ENCODE measurements at regions not wholly inside any gene's neighbourhood (a gene's known extent, or its start where the extent isn't known, plus 50 kb on each side); places are given as distances from the start of the nearest gene placed in this dataset.

DNA sequence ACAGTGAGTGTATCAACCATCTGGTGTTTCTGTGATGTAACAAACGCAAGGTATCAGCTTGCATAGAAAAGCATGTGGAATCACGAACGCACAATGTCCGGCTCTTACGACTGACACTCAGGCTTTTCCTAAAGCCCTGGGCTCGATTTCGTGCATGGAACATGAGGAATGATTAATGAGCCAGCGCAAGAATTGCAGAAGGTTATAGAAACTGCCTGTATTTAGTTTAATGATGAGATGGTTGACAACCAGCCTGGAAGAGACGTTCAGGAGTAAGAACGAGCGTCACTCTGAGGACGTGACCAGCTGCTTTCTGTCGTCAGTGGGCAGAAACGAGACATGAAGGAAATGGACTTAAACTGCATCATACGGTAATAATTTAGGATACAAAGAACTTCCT is 497.6 kb downstream of the IRX1 start:
- no peaks in the 10 kb centered on the region for H3K36me3 ChIP-seq (ENCODE audit: control insufficient read depth, insufficient read depth, low read length)
- H3K9me3 ChIP-seq: no peaks in the 10 kb centered on the region
- BruUV-seq (replicated peaks): no TSS peak
- Mint-ChIP-seq H3K9me3 (ENCODE audit: unreplicated experiment) (peaks cover 24% of the 10 kb centered on the region), H3K36me3 (ENCODE audit: insufficient read depth, unreplicated experiment) (no peaks in the 10 kb centered on the region), H3K27ac (ENCODE audit: unreplicated experiment) (no peak overlapping the region), H3K4me1 (ENCODE audit: low read depth, unreplicated experiment) (no peaks in the 10 kb centered on the region), H3K27me3 (ENCODE audit: insufficient read depth, unreplicated experiment) (no peaks in the 10 kb centered on the region), H3K4me3 (ENCODE audit: unreplicated experiment) (no peak overlapping the region)
- H3K4me3 ChIP-seq (ENCODE audit: low read depth, low read length): no peak overlapping the region
- TF ChIP-seq, protein P1, sequence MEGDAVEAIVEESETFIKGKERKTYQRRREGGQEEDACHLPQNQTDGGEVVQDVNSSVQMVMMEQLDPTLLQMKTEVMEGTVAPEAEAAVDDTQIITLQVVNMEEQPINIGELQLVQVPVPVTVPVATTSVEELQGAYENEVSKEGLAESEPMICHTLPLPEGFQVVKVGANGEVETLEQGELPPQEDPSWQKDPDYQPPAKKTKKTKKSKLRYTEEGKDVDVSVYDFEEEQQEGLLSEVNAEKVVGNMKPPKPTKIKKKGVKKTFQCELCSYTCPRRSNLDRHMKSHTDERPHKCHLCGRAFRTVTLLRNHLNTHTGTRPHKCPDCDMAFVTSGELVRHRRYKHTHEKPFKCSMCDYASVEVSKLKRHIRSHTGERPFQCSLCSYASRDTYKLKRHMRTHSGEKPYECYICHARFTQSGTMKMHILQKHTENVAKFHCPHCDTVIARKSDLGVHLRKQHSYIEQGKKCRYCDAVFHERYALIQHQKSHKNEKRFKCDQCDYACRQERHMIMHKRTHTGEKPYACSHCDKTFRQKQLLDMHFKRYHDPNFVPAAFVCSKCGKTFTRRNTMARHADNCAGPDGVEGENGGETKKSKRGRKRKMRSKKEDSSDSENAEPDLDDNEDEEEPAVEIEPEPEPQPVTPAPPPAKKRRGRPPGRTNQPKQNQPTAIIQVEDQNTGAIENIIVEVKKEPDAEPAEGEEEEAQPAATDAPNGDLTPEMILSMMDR (IDR thresholded peaks at IDR 0.05; ENCODE audit: insufficient read depth in 1 of 2, low read depth in 1 of 2, low read length in 1 of 2, severe bottlenecking in 1 of 2, unreplicated experiment in 1 of 2): no peak
- POLR2A ChIA-PET: no interaction called here
- CTCF ChIA-PET: no interaction called here
- DNase-seq: no peak
- intact Hi-C loops (cut with micrococcal nuclease; ENCODE audit: unreplicated experiment): loop anchor here (10.0 kb wide), 1 partner anchor 422 kb away; no protein-coding TSS in a partner anchor
- H3K4me1 ChIP-seq: no peaks in the 10 kb centered on the region
- no peaks in the 10 kb centered on the region for H3K27me3 ChIP-seq (replicated peaks; ENCODE audit: control insufficient read depth, insufficient read depth, low read length)

GRCh38 chr5:4093970-4094369 is 498.3 kb downstream of the IRX1 start:
- H3K9me3 ChIP-seq: no peaks in the 10 kb centered on the region
- H3K4me3 ChIP-seq (ENCODE audit: low read depth, low read length): no peak overlapping the region
- BruUV-seq (replicated peaks): no TSS peak
- no peaks in the 10 kb centered on the region for H3K27me3 ChIP-seq (replicated peaks; ENCODE audit: control insufficient read depth, insufficient read depth, low read length)
- Mint-ChIP-seq H3K9me3 (ENCODE audit: unreplicated experiment) (peaks cover 24% of the 10 kb centered on the region), H3K36me3 (ENCODE audit: insufficient read depth, unreplicated experiment) (no peaks in the 10 kb centered on the region), H3K4me3 (ENCODE audit: unreplicated experiment) (no peak overlapping the region), H3K27me3 (ENCODE audit: insufficient read depth, unreplicated experiment) (no peaks in the 10 kb centered on the region), H3K4me1 (ENCODE audit: low read depth, unreplicated experiment) (no peaks in the 10 kb centered on the region), H3K27ac (ENCODE audit: unreplicated experiment) (no peak overlapping the region)
- H3K4me1 ChIP-seq: no peaks in the 10 kb centered on the region
- TF ChIP-seq, protein P1 (IDR thresholded peaks at IDR 0.05; ENCODE audit: insufficient read depth in 1 of 2, low read depth in 1 of 2, low read length in 1 of 2, severe bottlenecking in 1 of 2, unreplicated experiment in 1 of 2): no peak
- no peak for DNase-seq
- no peaks in the 10 kb centered on the region for H3K36me3 ChIP-seq (ENCODE audit: control insufficient read depth, insufficient read depth, low read length)
- POLR2A ChIA-PET: no interaction called here
- CTCF ChIA-PET: no interaction called here
- intact Hi-C loops (cut with micrococcal nuclease; ENCODE audit: unreplicated experiment): loop anchor here (10.0 kb wide), 1 partner anchor 421 kb away; no protein-coding TSS in a partner anchor

- CTCF ChIA-PET: no interaction called here
These were observed 500.4 kb downstream of the IRX1 start for GRCh38 chr5:4095918-4096630.

More at GRCh38 chr5:4095918-4096630, 500.4 kb downstream of the IRX1 start:
- H3K27ac Mint-ChIP-seq (ENCODE audit: unreplicated experiment): no peak overlapping the region
- H3K4me3 Mint-ChIP-seq (ENCODE audit: unreplicated experiment): no peak overlapping the region
- intact Hi-C loops (cut with micrococcal nuclease; ENCODE audit: unreplicated experiment): loop anchor here (10.0 kb wide), 1 partner anchor 419 kb away; no protein-coding TSS in a partner anchor
- POLR2A ChIA-PET: no interaction called here
- no peaks in the 10 kb centered on the region for H3K4me1 Mint-ChIP-seq (ENCODE audit: low read depth, unreplicated experiment)
- H3K4me3 ChIP-seq (ENCODE audit: low read depth, low read length): no peak overlapping the region
- BruUV-seq (replicated peaks): no TSS peak
- no peaks in the 10 kb centered on the region for H3K27me3 ChIP-seq (replicated peaks; ENCODE audit: control insufficient read depth, insufficient read depth, low read length)
- peaks cover 24% of the 10 kb centered on the region for H3K9me3 Mint-ChIP-seq (ENCODE audit: unreplicated experiment)
- TF ChIP-seq, protein P1 (IDR thresholded peaks at IDR 0.05; ENCODE audit: insufficient read depth in 1 of 2, low read depth in 1 of 2, low read length in 1 of 2, severe bottlenecking in 1 of 2, unreplicated experiment in 1 of 2): no peak
- no peaks in the 10 kb centered on the region for H3K27me3 Mint-ChIP-seq (ENCODE audit: insufficient read depth, unreplicated experiment)
- H3K36me3 ChIP-seq (ENCODE audit: control insufficient read depth, insufficient read depth, low read length): no peaks in the 10 kb centered on the region
- H3K9me3 ChIP-seq: no peaks in the 10 kb centered on the region
- peaks cover 6% of the 10 kb centered on the region for H3K36me3 Mint-ChIP-seq (ENCODE audit: insufficient read depth, unreplicated experiment)
- H3K4me1 ChIP-seq: no peaks in the 10 kb centered on the region
- DNase-seq: no peak

Data from Caco-2 (cell line).